ENCODE measurements at regions not wholly inside any gene's neighbourhood (a gene's known extent, or its start where the extent isn't known, plus 50 kb on each side); places are given as distances from the start of the nearest gene placed in this dataset.

DNA sequence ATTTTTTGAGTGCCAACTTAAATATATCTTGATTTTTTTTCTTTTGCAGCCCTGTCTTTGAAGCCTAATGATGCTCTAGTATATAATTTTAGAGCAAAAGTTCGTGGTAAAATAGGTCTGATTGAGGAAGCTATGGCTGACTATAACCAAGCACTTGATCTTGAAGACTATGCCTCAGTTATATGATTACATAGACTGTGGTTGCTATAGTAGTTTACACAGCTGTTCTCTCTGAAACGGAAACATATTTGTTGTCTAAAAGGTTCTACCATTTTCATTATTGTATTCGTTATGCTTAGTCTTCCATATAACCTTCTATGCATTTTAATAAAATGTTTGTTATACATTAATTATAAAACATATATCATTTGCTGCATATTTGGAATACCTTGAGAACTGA lies 246.7 kb downstream of the TTC6 start:
- no peaks in the 10 kb centered on the region for H3K36me3 Mint-ChIP-seq
- TF ChIP-seq CTCF (conservative IDR thresholded peaks at IDR 0.05) = no peak
- DNase-seq (ENCODE audit: extremely low spot score, unreplicated experiment) = no peak
- H3K9me3 Mint-ChIP-seq = no peaks in the 10 kb centered on the region
- H3K27ac Mint-ChIP-seq = no peak overlapping the region
- H3K27me3 Mint-ChIP-seq = no peaks in the 10 kb centered on the region
- no peaks in the 10 kb centered on the region for H3K4me1 Mint-ChIP-seq (ENCODE audit: unreplicated experiment)
- H3K4me3 Mint-ChIP-seq = no peak overlapping the region

DNA sequence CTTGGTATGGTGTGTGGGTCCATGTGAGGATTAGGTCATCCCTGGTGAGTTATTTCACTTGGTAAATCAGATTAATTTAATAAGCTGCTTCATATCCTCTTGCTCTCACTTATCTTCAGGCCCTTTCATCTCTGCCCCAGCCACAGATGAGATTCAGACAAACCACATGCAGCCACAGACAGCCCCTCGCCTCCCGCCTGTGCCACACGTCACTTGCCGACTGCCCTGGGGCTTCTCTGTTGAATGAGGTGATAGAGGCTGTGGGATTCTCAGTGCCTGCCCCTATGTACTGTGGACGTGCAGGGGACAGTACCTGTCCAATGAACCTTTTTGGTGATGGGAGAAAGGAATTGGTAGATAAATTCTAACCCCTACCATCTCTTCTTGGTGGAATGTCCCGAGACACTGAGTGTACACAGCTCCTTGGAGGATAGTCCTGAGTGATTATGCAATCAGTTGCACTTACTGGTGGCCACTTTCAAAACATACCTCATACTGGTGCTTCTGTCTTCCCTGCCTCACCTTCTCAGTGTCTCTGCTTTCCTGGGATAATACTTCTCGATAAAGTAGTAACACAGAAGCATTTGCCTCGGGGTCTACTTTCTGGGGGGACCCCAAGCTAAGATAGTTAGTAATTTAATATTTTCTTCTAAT lies 248.7 kb downstream of the TTC6 start:
- Mint-ChIP-seq H3K9me3 (no peaks in the 10 kb centered on the region), H3K4me1 (ENCODE audit: unreplicated experiment) (no peaks in the 10 kb centered on the region), H3K36me3 (no peaks in the 10 kb centered on the region), H3K27me3 (no peaks in the 10 kb centered on the region), H3K4me3 (no peak overlapping the region), H3K27ac (no peak overlapping the region)
- no peak for DNase-seq (ENCODE audit: extremely low spot score, unreplicated experiment)
- TF ChIP-seq CTCF (conservative IDR thresholded peaks at IDR 0.05) = no peak

GRCh38 chr14:37844614-37845013 lies 249.2 kb downstream of the TTC6 start:
- no peak overlapping the region for H3K4me3 Mint-ChIP-seq

DNA sequence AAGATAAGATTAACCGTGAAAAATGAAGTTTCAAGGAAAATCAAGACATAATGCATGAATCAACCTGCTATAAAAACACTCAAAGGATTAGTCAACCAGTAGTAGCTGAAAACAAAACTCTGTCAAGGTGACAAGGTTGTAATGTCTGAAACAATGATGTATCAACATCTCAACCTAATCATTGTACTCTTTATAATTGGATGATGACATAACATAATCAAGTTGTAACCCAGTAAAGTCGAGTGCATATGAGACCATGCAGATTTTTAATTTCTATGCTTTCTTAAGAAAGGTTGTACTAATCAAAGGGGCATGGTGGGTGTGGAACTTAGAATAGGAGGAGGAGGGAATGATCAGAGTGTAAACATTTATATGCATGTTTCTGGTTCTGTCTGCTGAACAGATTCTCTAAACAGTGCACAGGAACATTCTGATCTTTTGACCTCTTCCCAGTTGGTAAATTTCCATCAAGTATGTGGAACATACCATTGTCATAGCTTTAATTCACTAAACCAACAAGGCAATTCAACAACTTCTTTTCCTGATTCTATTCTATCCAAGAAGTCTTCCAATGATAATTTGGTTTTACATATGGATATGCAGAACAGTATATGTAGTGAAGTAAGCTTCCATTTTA lies 253.7 kb downstream of the TTC6 start:
- no peak for DNase-seq (ENCODE audit: extremely low spot score, unreplicated experiment)
- TF ChIP-seq CTCF (conservative IDR thresholded peaks at IDR 0.05) = no peak
- Mint-ChIP-seq H3K4me3 (no peak overlapping the region), H3K27ac (no peak overlapping the region), H3K9me3 (no peaks in the 10 kb centered on the region), H3K27me3 (no peaks in the 10 kb centered on the region), H3K4me1 (ENCODE audit: unreplicated experiment) (no peaks in the 10 kb centered on the region), H3K36me3 (no peaks in the 10 kb centered on the region)

More at GRCh38 chr14:37844614-37845013, 249.2 kb downstream of the TTC6 start:
- TF ChIP-seq CTCF (conservative IDR thresholded peaks at IDR 0.05) = no peak
- no peaks in the 10 kb centered on the region for H3K4me1 Mint-ChIP-seq (ENCODE audit: unreplicated experiment)
- no peaks in the 10 kb centered on the region for H3K36me3 Mint-ChIP-seq
- no peaks in the 10 kb centered on the region for H3K27me3 Mint-ChIP-seq
- no peak for DNase-seq (ENCODE audit: extremely low spot score, unreplicated experiment)
- no peaks in the 10 kb centered on the region for H3K9me3 Mint-ChIP-seq
- H3K27ac Mint-ChIP-seq = no peak overlapping the region

- H3K27ac Mint-ChIP-seq = no peak overlapping the region
- no peak for DNase-seq (ENCODE audit: extremely low spot score, unreplicated experiment)
- H3K36me3 Mint-ChIP-seq = no peaks in the 10 kb centered on the region
- H3K9me3 Mint-ChIP-seq = no peaks in the 10 kb centered on the region
- H3K4me3 Mint-ChIP-seq = no peak overlapping the region
- TF ChIP-seq CTCF (conservative IDR thresholded peaks at IDR 0.05) = no peak
- H3K4me1 Mint-ChIP-seq (ENCODE audit: unreplicated experiment) = no peaks in the 10 kb centered on the region
- H3K27me3 Mint-ChIP-seq = no peaks in the 10 kb centered on the region
These were observed 255.6 kb downstream of the TTC6 start for GRCh38 chr14:37851054-37851453.

Measured in type B pancreatic cell (in vitro differentiated cells).